ENCODE measurements at regions not wholly inside any gene's neighbourhood (a gene's known extent, or its start where the extent isn't known, plus 50 kb on each side); places are given as distances from the start of the nearest gene placed in this dataset.

DNA sequence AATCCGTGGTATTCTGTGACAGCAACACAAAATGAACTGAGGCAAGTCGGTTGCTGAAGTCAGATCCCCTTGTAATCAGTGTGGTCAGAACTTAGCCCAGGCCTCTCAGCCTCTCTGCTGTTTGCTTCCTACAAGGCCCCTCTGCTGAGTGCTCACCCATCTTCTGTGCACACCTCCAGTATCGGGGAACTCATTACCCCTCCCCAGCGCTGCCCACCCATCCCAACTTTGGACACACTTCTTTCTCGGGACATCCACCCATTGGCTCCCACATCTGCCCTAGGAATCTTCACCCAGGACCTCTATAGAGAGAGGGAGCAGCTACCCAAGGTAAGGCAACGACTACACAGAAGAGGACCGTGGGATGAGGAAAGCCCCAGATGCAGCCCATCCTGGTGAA is 217.5 kb downstream of the MATN1 start:
- no peaks in the 10 kb centered on the region for H3K36me3 ChIP-seq (ENCODE audit: control insufficient read depth in 2 of 2, insufficient read depth in 2 of 2, low read length in 1 of 2)
- no peaks in the 10 kb centered on the region; a peak in 1 of 4 replicates for H3K27me3 ChIP-seq (replicated peaks in 1 of 2; ENCODE audit: control insufficient read depth in 2 of 2, insufficient read depth in 2 of 2, low read length in 1 of 2)
- ATAC-seq (no peak), FAIRE-seq (no peak), DNase-seq (ENCODE audit: low read depth, low spot score) (no peak)
- no peak overlapping the region for H3K4me3 ChIP-seq
- no peak overlapping the region for H3K9ac ChIP-seq (ENCODE audit: control insufficient read depth, insufficient read depth, low read length)
- no TSS peak for BruUV-seq (replicated peaks)
- no peaks in the 10 kb centered on the region for H3K4me1 ChIP-seq (ENCODE audit: control insufficient read depth, insufficient read depth, low read length)
- H2AFZ ChIP-seq (ENCODE audit: control insufficient read depth, low read depth, low read length): no peak overlapping the region
- no peaks in the 10 kb centered on the region for H3K9me3 ChIP-seq (replicated peaks; ENCODE audit: control insufficient read depth, insufficient read depth, low read length)
- POLR2A ChIA-PET: no interaction called here
- no peaks in the 10 kb centered on the region for H4K20me1 ChIP-seq (ENCODE audit: control insufficient read depth, insufficient read depth)
- TF ChIP-seq, protein P1, sequence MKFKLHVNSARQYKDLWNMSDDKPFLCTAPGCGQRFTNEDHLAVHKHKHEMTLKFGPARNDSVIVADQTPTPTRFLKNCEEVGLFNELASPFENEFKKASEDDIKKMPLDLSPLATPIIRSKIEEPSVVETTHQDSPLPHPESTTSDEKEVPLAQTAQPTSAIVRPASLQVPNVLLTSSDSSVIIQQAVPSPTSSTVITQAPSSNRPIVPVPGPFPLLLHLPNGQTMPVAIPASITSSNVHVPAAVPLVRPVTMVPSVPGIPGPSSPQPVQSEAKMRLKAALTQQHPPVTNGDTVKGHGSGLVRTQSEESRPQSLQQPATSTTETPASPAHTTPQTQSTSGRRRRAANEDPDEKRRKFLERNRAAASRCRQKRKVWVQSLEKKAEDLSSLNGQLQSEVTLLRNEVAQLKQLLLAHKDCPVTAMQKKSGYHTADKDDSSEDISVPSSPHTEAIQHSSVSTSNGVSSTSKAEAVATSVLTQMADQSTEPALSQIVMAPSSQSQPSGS (IDR thresholded peaks at IDR 0.05; ENCODE audit: low read length): no peak
- TF ChIP-seq ZNF207 (IDR thresholded peaks at IDR 0.05; ENCODE audit: borderline replicate concordance) (no peak), MYC (IDR thresholded peaks at IDR 0.05; ENCODE audit: insufficient read depth, insufficient read length, insufficient replicate concordance, low read length, severe bottlenecking) (no peak)
- RAD21 ChIA-PET (ENCODE audit: unreplicated experiment): no interaction called here
- CTCF ChIA-PET: no interaction called here
- WGBS (ENCODE audit: insufficient coverage, insufficient replicate concordance, low lambda C conversion rate, missing lambda C conversion rate): 18% methylated on average over 7 of the region's 7 CpGs
- SMC1A ChIA-PET (ENCODE audit: uncharacterized antibody, unreplicated experiment): no interaction called here
- in situ Hi-C loops (cut with MboI): no loop called here
- H3K4me2 ChIP-seq (ENCODE audit: control insufficient read depth, insufficient read depth): no peak overlapping the region
- H3K79me2 ChIP-seq (ENCODE audit: control insufficient read depth, insufficient read depth, low read length): no peaks in the 10 kb centered on the region
- intact Hi-C loops (cut with micrococcal nuclease; ENCODE audit: unreplicated experiment): no loop called here
- H3K27ac ChIP-seq (ENCODE audit: control insufficient read depth, insufficient read depth): no peak overlapping the region

DNA sequence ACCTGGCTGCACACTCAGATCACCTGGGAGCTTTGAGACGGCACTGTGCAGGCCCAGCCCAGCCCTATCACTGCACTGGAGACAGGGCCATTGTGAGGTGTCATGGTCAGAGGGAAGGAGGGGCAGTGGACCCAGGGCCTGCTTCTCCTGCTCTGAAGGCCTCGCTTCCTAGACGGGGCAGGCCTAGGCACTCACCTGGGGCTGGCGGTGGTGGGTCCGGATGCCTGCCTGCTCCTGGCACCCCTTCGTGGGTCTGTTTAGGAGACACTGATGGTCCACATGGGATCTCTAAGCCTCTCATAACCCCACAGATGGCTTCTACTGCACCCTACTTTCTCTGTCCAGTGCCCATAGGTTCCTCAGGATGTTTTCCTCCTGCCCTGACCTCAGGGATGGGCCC is 230.9 kb downstream of the MATN1 start:
- SMC1A ChIA-PET (ENCODE audit: uncharacterized antibody, unreplicated experiment): no interaction called here
- intact Hi-C loops (cut with micrococcal nuclease; ENCODE audit: unreplicated experiment): no loop called here
- TF ChIP-seq, protein P2, sequence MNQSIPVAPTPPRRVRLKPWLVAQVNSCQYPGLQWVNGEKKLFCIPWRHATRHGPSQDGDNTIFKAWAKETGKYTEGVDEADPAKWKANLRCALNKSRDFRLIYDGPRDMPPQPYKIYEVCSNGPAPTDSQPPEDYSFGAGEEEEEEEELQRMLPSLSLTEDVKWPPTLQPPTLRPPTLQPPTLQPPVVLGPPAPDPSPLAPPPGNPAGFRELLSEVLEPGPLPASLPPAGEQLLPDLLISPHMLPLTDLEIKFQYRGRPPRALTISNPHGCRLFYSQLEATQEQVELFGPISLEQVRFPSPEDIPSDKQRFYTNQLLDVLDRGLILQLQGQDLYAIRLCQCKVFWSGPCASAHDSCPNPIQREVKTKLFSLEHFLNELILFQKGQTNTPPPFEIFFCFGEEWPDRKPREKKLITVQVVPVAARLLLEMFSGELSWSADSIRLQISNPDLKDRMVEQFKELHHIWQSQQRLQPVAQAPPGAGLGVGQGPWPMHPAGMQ (IDR thresholded peaks at IDR 0.05; ENCODE audit: borderline replicate concordance): no peak
- TF ChIP-seq GABPA (IDR thresholded peaks at IDR 0.05; ENCODE audit: low read depth) (no peak), TCF7 (IDR thresholded peaks at IDR 0.05; ENCODE audit: borderline replicate concordance) (no peak), ATF7 (IDR thresholded peaks at IDR 0.05; ENCODE audit: low read depth) (no peak), STAT1 (conservative IDR thresholded peaks at IDR 0.05) (no peak), NR2C1 (IDR thresholded peaks at IDR 0.05) (no peak), KAT2A (conservative IDR thresholded peaks at IDR 0.05; ENCODE audit: control insufficient read depth, low read depth, low read length) (no peak), CBX3 (IDR thresholded peaks at IDR 0.05; ENCODE audit: borderline replicate concordance, low read depth) (no peak), EGR1 (IDR thresholded peaks at IDR 0.05; ENCODE audit: borderline replicate concordance in 1 of 2, low read depth in 2 of 2, low read length in 2 of 2) (no peak), EP300 (IDR thresholded peaks at IDR 0.05; ENCODE audit: borderline replicate concordance in 1 of 2, control insufficient read depth in 1 of 2, low read depth in 2 of 2, low read length in 2 of 2) (no peak), ZSCAN29 (IDR thresholded peaks at IDR 0.05) (no peak)
- TF ChIP-seq, protein P3, sequence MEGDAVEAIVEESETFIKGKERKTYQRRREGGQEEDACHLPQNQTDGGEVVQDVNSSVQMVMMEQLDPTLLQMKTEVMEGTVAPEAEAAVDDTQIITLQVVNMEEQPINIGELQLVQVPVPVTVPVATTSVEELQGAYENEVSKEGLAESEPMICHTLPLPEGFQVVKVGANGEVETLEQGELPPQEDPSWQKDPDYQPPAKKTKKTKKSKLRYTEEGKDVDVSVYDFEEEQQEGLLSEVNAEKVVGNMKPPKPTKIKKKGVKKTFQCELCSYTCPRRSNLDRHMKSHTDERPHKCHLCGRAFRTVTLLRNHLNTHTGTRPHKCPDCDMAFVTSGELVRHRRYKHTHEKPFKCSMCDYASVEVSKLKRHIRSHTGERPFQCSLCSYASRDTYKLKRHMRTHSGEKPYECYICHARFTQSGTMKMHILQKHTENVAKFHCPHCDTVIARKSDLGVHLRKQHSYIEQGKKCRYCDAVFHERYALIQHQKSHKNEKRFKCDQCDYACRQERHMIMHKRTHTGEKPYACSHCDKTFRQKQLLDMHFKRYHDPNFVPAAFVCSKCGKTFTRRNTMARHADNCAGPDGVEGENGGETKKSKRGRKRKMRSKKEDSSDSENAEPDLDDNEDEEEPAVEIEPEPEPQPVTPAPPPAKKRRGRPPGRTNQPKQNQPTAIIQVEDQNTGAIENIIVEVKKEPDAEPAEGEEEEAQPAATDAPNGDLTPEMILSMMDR (IDR thresholded peaks at IDR 0.05 in 2 of 3, conservative IDR thresholded peaks at IDR 0.05 in 1 of 3; ENCODE audit: control insufficient read depth in 2 of 3, extremely low read depth in 1 of 3, insufficient read depth in 1 of 3, low read depth in 3 of 3, low read length in 3 of 3): no peak

More for the DNA sequence above, 230.9 kb downstream of the MATN1 start:
- Histone ChIP-seq H3K4me3 (no peak overlapping the region), H2AFZ (ENCODE audit: control insufficient read depth, low read depth, low read length) (no peak overlapping the region), H3K27me3 (replicated peaks in 1 of 2; ENCODE audit: control insufficient read depth in 2 of 2, insufficient read depth in 2 of 2, low read length in 1 of 2) (no peaks in the 10 kb centered on the region), H3K9me3 (replicated peaks; ENCODE audit: control insufficient read depth, insufficient read depth, low read length) (no peaks in the 10 kb centered on the region), H3K36me3 (ENCODE audit: control insufficient read depth in 2 of 2, insufficient read depth in 2 of 2, low read length in 1 of 2) (no peaks in the 10 kb centered on the region), H4K20me1 (ENCODE audit: control insufficient read depth, insufficient read depth) (no peaks in the 10 kb centered on the region), H3K9ac (ENCODE audit: control insufficient read depth, insufficient read depth, low read length) (no peak overlapping the region), H3K4me1 (ENCODE audit: control insufficient read depth, insufficient read depth, low read length) (no peaks in the 10 kb centered on the region), H3K27ac (ENCODE audit: control insufficient read depth, insufficient read depth) (no peak overlapping the region), H3K4me2 (ENCODE audit: control insufficient read depth, insufficient read depth) (no peak overlapping the region), H3K79me2 (ENCODE audit: control insufficient read depth, insufficient read depth, low read length) (no peaks in the 10 kb centered on the region)
- DNase-seq (ENCODE audit: low read depth, low spot score) (no peak), ATAC-seq (no peak), FAIRE-seq (no peak)
- 26% methylated on average over 6 of the region's 6 CpGs for WGBS (ENCODE audit: insufficient coverage, insufficient replicate concordance, low lambda C conversion rate, missing lambda C conversion rate)
- RAD21 ChIA-PET (ENCODE audit: unreplicated experiment): no interaction called here
- CTCF ChIA-PET: no interaction called here
- in situ Hi-C loops (cut with MboI): no loop called here
- POLR2A ChIA-PET: no interaction called here
- BruUV-seq (replicated peaks): no TSS peak
